Body of pancreas (tissue), 4 donors: ENCODE measurements at regions not wholly inside any gene's neighbourhood (a gene's known extent, or its start where the extent isn't known, plus 50 kb on each side); places are given as distances from the start of the nearest gene placed in this dataset.
A peak's percentile ranks its signal among the peaks of the same experiment; 100 is the strongest.

ENCODE experiments used
- ATAC-seq: fragments of 150-250 bp; one replicate; pipeline ENCODE4 v1.9.1; 2016
- DNase-seq, 4 donors: peaks; one replicate each; pipeline ENCODE4 v3.0.0-alpha.2; 2019
- H3K27ac ChIP-seq, 4 donors: fragments of 200-600 bp; sonication (generic); 1 replicate in 3 of 4; 2 replicates in 1 of 4; pipeline versions ENCODE4 v1.5.1 to v1.6.1; 2016 to 2019; ENCODE audit warnings: mild to moderate bottlenecking in 1 of 4, mixed read lengths in 1 of 4, moderate library complexity in 1 of 4
- H3K27me3 ChIP-seq, 2 donors: fragments of 200-600 bp; sonication (generic); one replicate each; pipeline ENCODE4 v1.6.0; 2016; ENCODE audit warnings: mild to moderate bottlenecking in 1 of 2
- H3K36me3 ChIP-seq, 2 donors: fragments of 200-600 bp; sonication (generic); replicated peaks in 1 of 2; 2 replicates each; pipeline ENCODE4 v1.5.1; 2016; ENCODE audit warnings: low read depth in 2 of 2; ENCODE audit not compliant: insufficient read depth in 1 of 2
- H3K4me1 ChIP-seq: fragments of 200-600 bp; sonication (generic); one replicate; pipeline ENCODE4 v1.6.0; 2016
- H3K4me3 ChIP-seq, 2 donors: fragments of 200-600 bp; sonication (generic); 1 replicate in 1 of 2; 2 replicates in 1 of 2; pipeline ENCODE4 v1.5.1; 2016 to 2019
- H3K9me3 ChIP-seq, 3 donors: fragments of 200-600 bp; sonication (generic); 1 replicate in 2 of 3; 2 replicates in 1 of 3; pipeline ENCODE4 v1.5.1; 2016
- POLR2A ChIP-seq, 3 donors: fragments of 450-650 bp; IDR thresholded peaks; one replicate each; pipeline ENCODE4 v1.6.1; 2016; ENCODE audit warnings: antibody characterized with exemption in 3 of 3, mild to moderate bottlenecking in 2 of 3
- WGBS, 2 donors: methylation state at CpG; one replicate each; pipeline ENCODE4 v1.1.5; 2017; 5-methylcytosine and 5-hydroxymethylcytosine counted together
- intact Hi-C: fragments of 100-400 bp; cut with DNase I; formaldehyde crosslinking; loops from one replicate; pipeline ENCODE4 v1.15.1; 2023
- TF ChIP-seq, protein P1 (sequence below), 7 experiments: fragments of 450-650 bp in 4 of 7; fragments of 200-600 bp in 3 of 7; sonication (generic) in 3 of 7; IDR thresholded peaks; one replicate each; pipeline ENCODE4 v1.5.1; 2016 to 2019; ENCODE audit warnings: antibody characterized with exemption in 7 of 7

DNA sequence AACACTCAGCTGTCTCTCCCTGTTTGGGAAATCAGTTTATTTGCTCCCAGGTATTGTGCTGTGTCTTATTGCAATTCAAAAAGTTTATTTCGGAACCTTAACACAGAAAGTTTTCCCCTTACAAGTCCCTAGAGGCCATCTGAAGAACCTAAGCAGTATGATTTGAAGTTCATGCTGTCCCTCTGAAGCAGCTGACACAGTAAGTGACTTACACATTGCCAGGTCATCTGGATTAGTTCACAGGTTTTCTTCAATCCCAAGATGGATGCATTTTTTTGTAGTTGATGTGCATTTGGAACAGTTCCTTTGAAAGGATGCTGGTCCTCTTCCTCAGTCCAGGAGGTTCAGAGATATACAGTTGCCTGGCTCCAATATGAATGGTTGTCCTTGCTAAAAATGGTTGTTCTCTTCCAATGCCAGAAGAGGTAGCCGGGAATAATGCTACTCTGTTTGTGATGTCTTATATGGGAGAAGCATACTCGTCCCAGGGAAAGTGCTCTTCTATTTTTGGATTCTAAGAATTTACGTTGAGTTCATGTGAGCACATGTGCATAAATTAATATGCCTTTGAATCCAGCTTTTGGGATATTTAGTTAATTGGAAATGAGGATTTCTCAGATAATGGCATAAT, 183.5 kb upstream of the PHYHIPL start:
- TF ChIP-seq POLR2A (IDR thresholded peaks at IDR 0.05), result no peak
- TF ChIP-seq, protein P1, sequence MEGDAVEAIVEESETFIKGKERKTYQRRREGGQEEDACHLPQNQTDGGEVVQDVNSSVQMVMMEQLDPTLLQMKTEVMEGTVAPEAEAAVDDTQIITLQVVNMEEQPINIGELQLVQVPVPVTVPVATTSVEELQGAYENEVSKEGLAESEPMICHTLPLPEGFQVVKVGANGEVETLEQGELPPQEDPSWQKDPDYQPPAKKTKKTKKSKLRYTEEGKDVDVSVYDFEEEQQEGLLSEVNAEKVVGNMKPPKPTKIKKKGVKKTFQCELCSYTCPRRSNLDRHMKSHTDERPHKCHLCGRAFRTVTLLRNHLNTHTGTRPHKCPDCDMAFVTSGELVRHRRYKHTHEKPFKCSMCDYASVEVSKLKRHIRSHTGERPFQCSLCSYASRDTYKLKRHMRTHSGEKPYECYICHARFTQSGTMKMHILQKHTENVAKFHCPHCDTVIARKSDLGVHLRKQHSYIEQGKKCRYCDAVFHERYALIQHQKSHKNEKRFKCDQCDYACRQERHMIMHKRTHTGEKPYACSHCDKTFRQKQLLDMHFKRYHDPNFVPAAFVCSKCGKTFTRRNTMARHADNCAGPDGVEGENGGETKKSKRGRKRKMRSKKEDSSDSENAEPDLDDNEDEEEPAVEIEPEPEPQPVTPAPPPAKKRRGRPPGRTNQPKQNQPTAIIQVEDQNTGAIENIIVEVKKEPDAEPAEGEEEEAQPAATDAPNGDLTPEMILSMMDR (IDR thresholded peaks at IDR 0.05), result no peak
- WGBS, 2 donors, result 84 to 86% methylated on average over 4 of the region's 4 CpGs
- Histone ChIP-seq H3K27ac (no peak overlapping the region), H3K4me1 (peaks cover 21% of the 10 kb centered on the region), H3K9me3 (no peaks in the 10 kb centered on the region), H3K4me3 (no peak overlapping the region), H3K27me3 (no peaks in the 10 kb centered on the region), H3K36me3 (no peaks in the 10 kb centered on the region)
- intact Hi-C loops, result no loop called here
- no peak for DNase-seq
- no peak for ATAC-seq

DNA sequence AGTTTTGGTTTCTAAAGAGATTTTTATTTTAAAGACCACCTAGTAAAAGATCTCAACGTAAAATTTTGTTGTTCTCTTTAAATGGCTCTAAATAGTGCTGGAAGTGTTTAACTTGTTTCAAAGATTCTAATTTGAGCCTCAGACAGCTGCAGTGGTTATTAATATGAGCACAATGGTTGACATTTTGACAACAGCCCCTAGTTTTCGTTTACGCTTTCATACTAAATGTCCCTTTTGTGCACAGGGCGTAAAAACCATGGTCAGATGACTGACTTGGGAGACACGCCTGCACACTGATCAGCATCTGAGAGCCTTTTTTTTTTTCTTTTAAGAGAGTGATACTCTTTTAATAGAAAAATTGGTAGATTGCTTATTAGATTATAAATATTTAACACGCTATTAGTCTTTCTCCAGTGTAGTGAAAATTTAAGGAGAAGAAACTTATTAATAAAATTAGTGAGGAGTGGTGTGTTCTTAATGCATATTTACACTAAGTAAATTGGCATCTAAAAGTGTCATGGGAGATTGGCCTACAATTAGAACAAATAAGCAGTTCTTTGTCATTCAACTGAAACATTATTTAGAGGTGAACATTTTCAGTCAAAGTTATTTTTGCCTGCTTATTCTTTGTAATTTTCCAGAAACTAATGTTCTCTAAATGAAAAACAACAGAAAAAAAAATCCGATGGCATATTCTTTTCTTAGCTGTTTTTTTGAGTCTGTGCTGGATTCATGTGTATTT, 182.8 kb upstream of the PHYHIPL start:
- Histone ChIP-seq H3K27ac (no peak overlapping the region), H3K4me3 (no peak overlapping the region), H3K9me3 (no peaks in the 10 kb centered on the region), H3K36me3 (no peaks in the 10 kb centered on the region), H3K4me1 (peaks cover 21% of the 10 kb centered on the region), H3K27me3 (no peaks in the 10 kb centered on the region)
- intact Hi-C loops, result no loop called here
- ATAC-seq, result no peak
- 75% methylated on average over 7 of the region's 7 CpGs for WGBS, 2 donors
- DNase-seq, result no peak
- no peak for TF ChIP-seq POLR2A (IDR thresholded peaks at IDR 0.05)
- TF ChIP-seq, protein P1 (IDR thresholded peaks at IDR 0.05), result no peak

DNA sequence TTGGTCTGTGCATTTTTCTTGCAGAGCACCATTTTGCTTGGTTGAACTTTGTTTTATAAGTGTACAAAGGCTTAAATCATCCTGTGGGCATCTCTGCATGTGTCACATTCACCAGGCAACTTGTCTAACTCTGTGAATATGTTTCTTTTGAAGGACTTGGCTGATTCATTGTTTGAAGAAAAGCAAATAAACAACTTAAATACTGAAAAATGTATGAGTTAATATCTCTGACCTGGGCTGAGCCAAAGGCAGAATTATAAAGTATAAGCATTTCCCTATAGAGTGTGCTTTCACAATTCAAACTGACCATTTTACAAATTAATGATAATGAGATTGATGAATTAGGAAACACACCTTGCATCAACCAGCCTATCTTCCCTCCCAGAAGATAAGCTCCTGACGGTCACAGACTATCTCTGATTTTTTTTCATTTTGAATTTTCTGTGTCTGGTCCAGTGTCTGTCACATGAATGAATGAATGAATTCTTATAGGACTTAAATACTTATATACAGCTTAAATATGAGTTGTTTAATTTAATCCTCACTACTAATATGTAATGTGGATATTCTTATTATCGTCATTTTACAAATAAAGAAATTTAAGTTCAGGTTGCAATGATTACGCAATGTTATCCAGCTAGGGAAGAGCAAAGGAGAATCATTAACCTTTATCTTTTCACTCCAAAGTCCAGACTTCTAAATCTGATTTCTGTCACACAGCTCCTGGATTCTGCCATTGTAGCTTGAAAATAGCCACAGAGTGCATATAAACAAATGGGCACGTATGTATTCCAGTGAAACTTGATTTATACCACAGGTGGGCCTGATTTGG, 182.0 kb upstream of the PHYHIPL start:
- Histone ChIP-seq H3K4me3 (no peak overlapping the region), H3K4me1 (peaks cover 27% of the 10 kb centered on the region), H3K27me3 (no peaks in the 10 kb centered on the region), H3K36me3 (no peaks in the 10 kb centered on the region), H3K27ac (peak overlapping the region in 1 of 4 donors; percentile 48), H3K9me3 (no peaks in the 10 kb centered on the region)
- ATAC-seq, result peak; percentile 64
- intact Hi-C loops, result no loop called here
- TF ChIP-seq, protein P1 (IDR thresholded peaks at IDR 0.05), result no peak
- TF ChIP-seq POLR2A (IDR thresholded peaks at IDR 0.05), result no peak
- 16 to 22% methylated on average over 4 of the region's 4 CpGs for WGBS, 2 donors
- no peak for DNase-seq

DNA sequence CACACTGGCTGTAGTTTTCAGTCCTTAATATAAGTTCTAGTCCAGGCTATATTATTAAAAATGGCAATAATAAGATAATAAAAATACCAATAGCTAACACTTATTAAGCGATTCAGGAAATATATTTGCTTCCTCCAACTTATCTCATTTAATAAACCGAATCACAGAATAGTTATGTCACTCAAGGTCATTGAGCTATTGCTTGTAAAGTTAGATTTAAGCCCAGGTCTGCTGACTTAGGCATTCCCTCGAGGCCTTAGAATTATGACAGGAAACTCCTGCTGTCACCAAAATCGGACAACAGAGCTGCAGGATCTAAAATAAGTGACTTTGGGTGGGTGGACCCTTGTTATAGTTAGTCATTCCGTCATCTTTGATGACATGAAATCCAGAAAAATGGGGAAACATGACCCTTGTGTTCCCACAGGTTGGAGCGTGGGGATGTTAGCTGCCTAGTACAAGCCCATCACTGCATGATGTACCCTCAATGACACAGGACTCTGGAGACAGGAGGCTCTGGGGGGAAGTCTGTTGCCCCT, 181.3 kb upstream of the PHYHIPL start:
- Histone ChIP-seq H3K36me3 (no peaks in the 10 kb centered on the region), H3K27ac (peak overlapping the region in 2 of 4 donors; percentile 10 to 48), H3K27me3 (no peaks in the 10 kb centered on the region), H3K9me3 (no peaks in the 10 kb centered on the region), H3K4me3 (no peak overlapping the region), H3K4me1 (peaks cover 33% of the 10 kb centered on the region)
- peak; percentile 43 for ATAC-seq
- WGBS, 2 donors, result 39 to 41% methylated on average over 6 of the region's 6 CpGs
- no peak for DNase-seq
- intact Hi-C loops, result no loop called here
- TF ChIP-seq, protein P1 (IDR thresholded peaks at IDR 0.05), result no peak
- no peak for TF ChIP-seq POLR2A (IDR thresholded peaks at IDR 0.05)
